ENCODE measurements at regions not wholly inside any gene's neighbourhood (a gene's known extent, or its start where the extent isn't known, plus 50 kb on each side); places are given as distances from the start of the nearest gene placed in this dataset.

DNA sequence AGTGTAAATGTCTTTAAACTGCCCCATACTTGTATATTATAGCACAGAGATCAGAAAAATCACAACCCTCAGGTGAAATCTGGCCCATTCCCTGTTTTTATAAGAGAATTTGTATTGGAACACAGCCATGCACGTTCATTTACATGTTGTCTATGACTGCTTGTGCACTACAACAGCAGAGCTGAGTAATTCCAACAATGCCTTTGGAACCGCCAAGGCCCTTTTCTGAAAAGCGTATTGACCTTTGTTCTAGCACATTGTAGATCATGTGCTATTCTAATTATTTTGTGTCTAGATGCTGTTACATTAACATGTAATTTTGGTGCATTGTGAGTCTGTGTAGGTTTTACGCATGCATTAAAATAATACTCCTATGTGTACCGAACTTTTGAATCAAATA, 339.6 kb downstream of the CHRM3 start:
- Histone ChIP-seq H3K9me3 (ENCODE audit: low read depth, low read length, poor library complexity, severe bottlenecking) (no peaks in the 10 kb centered on the region), H3K27me3 (replicated peaks; ENCODE audit: insufficient read depth, low read depth, low read length, poor library complexity) (no peaks in the 10 kb centered on the region), H3K4me1 (ENCODE audit: insufficient read depth, low read length, poor library complexity, severe bottlenecking) (no peaks in the 10 kb centered on the region), H3K36me3 (ENCODE audit: insufficient read depth, low read length, poor library complexity, severe bottlenecking) (no peaks in the 10 kb centered on the region), H3K4me3 (ENCODE audit: low read depth, low read length, poor library complexity, severe bottlenecking) (no peak overlapping the region), H3K27ac (ENCODE audit: low read depth, low read length, poor library complexity, severe bottlenecking) (no peak overlapping the region)
- CTCF ChIA-PET, result no interaction called here
- BruUV-seq (replicated peaks), result no TSS peak
- POLR2A ChIA-PET (ENCODE audit: low non-redundant PET), result no interaction called here
- no peak for TF ChIP-seq EZH2 (IDR thresholded peaks at IDR 0.05; ENCODE audit: borderline replicate concordance, low read depth, low read length, poor library complexity, severe bottlenecking)
- TF ChIP-seq, protein P1, sequence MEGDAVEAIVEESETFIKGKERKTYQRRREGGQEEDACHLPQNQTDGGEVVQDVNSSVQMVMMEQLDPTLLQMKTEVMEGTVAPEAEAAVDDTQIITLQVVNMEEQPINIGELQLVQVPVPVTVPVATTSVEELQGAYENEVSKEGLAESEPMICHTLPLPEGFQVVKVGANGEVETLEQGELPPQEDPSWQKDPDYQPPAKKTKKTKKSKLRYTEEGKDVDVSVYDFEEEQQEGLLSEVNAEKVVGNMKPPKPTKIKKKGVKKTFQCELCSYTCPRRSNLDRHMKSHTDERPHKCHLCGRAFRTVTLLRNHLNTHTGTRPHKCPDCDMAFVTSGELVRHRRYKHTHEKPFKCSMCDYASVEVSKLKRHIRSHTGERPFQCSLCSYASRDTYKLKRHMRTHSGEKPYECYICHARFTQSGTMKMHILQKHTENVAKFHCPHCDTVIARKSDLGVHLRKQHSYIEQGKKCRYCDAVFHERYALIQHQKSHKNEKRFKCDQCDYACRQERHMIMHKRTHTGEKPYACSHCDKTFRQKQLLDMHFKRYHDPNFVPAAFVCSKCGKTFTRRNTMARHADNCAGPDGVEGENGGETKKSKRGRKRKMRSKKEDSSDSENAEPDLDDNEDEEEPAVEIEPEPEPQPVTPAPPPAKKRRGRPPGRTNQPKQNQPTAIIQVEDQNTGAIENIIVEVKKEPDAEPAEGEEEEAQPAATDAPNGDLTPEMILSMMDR (conservative IDR thresholded peaks at IDR 0.05; ENCODE audit: low read depth, low read length), result no peak
- DNase-seq (ENCODE audit: low spot score), result no peak
- intact Hi-C loops (cut with micrococcal nuclease; ENCODE audit: unreplicated experiment), result no loop called here

DNA sequence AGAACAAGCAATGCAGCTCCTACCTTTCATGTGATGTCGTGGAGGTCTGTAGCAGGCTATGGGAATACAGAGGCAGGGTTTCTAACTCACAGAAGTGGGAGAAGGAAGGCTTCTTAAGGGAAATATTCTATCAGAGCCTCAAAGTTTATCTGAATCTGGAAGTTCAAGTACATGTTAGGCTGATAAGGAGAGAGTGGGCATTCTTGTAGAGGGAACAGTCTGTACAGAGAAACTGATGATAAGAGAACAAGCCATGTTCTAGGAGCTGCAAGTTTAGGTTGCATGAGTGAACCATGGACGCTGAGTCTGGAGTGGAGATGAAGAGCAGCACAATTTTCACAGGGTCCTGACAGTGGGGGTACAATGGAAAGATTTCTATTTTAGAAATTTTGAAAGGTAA, 344.0 kb downstream of the CHRM3 start:
- no TSS peak for BruUV-seq (replicated peaks)
- CTCF ChIA-PET, result no interaction called here
- Histone ChIP-seq H3K4me1 (ENCODE audit: insufficient read depth, low read length, poor library complexity, severe bottlenecking) (no peaks in the 10 kb centered on the region), H3K4me3 (ENCODE audit: low read depth, low read length, poor library complexity, severe bottlenecking) (no peak overlapping the region), H3K9me3 (ENCODE audit: low read depth, low read length, poor library complexity, severe bottlenecking) (no peaks in the 10 kb centered on the region), H3K27me3 (replicated peaks; ENCODE audit: insufficient read depth, low read depth, low read length, poor library complexity) (no peaks in the 10 kb centered on the region), H3K36me3 (ENCODE audit: insufficient read depth, low read length, poor library complexity, severe bottlenecking) (no peaks in the 10 kb centered on the region), H3K27ac (ENCODE audit: low read depth, low read length, poor library complexity, severe bottlenecking) (no peak overlapping the region)
- POLR2A ChIA-PET (ENCODE audit: low non-redundant PET), result no interaction called here
- no peak for DNase-seq (ENCODE audit: low spot score)
- intact Hi-C loops (cut with micrococcal nuclease; ENCODE audit: unreplicated experiment), result no loop called here
- TF ChIP-seq, protein P1 (conservative IDR thresholded peaks at IDR 0.05; ENCODE audit: low read depth, low read length), result no peak
- TF ChIP-seq EZH2 (IDR thresholded peaks at IDR 0.05; ENCODE audit: borderline replicate concordance, low read depth, low read length, poor library complexity, severe bottlenecking), result no peak

DNA sequence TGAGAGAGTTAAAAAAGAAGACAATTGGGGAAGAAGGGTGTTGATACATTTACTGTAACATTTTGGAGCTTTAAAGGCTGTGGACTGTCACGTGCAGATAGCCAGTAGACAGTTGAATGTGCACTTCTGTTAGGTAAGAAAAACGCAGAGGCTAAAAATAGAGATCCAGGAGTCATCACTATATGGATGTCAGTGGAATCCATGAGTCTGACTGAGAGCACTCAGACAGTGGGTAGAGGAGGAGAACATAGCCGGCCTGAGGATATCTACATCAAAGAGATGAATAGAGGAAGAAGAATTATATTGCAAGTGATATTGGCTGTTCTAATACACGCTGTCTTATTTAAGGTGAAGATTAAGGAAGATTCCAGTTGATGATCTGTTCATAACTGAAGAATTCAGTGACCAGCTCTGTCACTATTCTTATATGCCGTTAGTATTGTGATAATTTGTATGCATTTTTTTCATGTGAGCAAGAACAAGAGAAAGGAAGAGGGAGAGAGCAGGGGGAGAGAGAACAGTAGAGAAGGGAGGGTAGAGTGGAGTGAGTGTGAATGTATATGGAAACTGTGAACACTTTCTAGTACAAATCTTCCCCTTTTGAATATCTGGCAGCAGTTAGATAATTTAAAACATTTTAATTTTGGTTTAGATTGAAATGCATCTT, 344.8 kb downstream of the CHRM3 start:
- no peaks in the 10 kb centered on the region for H3K27me3 ChIP-seq (replicated peaks; ENCODE audit: insufficient read depth, low read depth, low read length, poor library complexity)
- no peak for DNase-seq (ENCODE audit: low spot score)
- H3K4me1 ChIP-seq (ENCODE audit: insufficient read depth, low read length, poor library complexity, severe bottlenecking), result no peaks in the 10 kb centered on the region
- H3K4me3 ChIP-seq (ENCODE audit: low read depth, low read length, poor library complexity, severe bottlenecking), result no peak overlapping the region
- no peaks in the 10 kb centered on the region for H3K36me3 ChIP-seq (ENCODE audit: insufficient read depth, low read length, poor library complexity, severe bottlenecking)
- POLR2A ChIA-PET (ENCODE audit: low non-redundant PET), result no interaction called here
- intact Hi-C loops (cut with micrococcal nuclease; ENCODE audit: unreplicated experiment), result no loop called here
- CTCF ChIA-PET, result no interaction called here
- no peak overlapping the region for H3K27ac ChIP-seq (ENCODE audit: low read depth, low read length, poor library complexity, severe bottlenecking)
- no peaks in the 10 kb centered on the region for H3K9me3 ChIP-seq (ENCODE audit: low read depth, low read length, poor library complexity, severe bottlenecking)
- BruUV-seq (replicated peaks), result no TSS peak
- TF ChIP-seq, protein P1 (conservative IDR thresholded peaks at IDR 0.05; ENCODE audit: low read depth, low read length), result no peak
- TF ChIP-seq EZH2 (IDR thresholded peaks at IDR 0.05; ENCODE audit: borderline replicate concordance, low read depth, low read length, poor library complexity, severe bottlenecking), result no peak
